ENCODE measurements at regions not wholly inside any gene's neighbourhood (a gene's known extent, or its start where the extent isn't known, plus 50 kb on each side); places are given as distances from the start of the nearest gene placed in this dataset.

GRCh38 chr11:41579546-41579945 lies 120.1 kb upstream of the LRRC4C start:
- Histone ChIP-seq H3K27me3 (replicated peaks; ENCODE audit: control insufficient read depth, insufficient read depth, low read length) (no peaks in the 10 kb centered on the region), H3K36me3 (ENCODE audit: control insufficient read depth, insufficient read depth, low read length, severe bottlenecking) (no peaks in the 10 kb centered on the region), H3K4me1 (ENCODE audit: control insufficient read depth, insufficient read depth, low read length) (no peaks in the 10 kb centered on the region), H3K9me3 (ENCODE audit: control insufficient read depth, low read length) (no peaks in the 10 kb centered on the region), H3K9ac (ENCODE audit: low read length) (no peak overlapping the region), H3K4me3 (ENCODE audit: low read length) (no peak overlapping the region)
- DNase-seq (ENCODE audit: low read depth) = no peak

GRCh38 chr11:41609511-41609910 lies 150.1 kb upstream of the LRRC4C start:
- Histone ChIP-seq H3K9me3 (ENCODE audit: control insufficient read depth, low read length) (no peaks in the 10 kb centered on the region), H3K4me3 (ENCODE audit: low read length) (no peak overlapping the region), H3K27me3 (replicated peaks; ENCODE audit: control insufficient read depth, insufficient read depth, low read length) (no peaks in the 10 kb centered on the region), H3K36me3 (ENCODE audit: control insufficient read depth, insufficient read depth, low read length, severe bottlenecking) (no peaks in the 10 kb centered on the region), H3K9ac (ENCODE audit: low read length) (no peak overlapping the region), H3K4me1 (ENCODE audit: control insufficient read depth, insufficient read depth, low read length) (no peaks in the 10 kb centered on the region)
- DNase-seq (ENCODE audit: low read depth) = no peak

DNA sequence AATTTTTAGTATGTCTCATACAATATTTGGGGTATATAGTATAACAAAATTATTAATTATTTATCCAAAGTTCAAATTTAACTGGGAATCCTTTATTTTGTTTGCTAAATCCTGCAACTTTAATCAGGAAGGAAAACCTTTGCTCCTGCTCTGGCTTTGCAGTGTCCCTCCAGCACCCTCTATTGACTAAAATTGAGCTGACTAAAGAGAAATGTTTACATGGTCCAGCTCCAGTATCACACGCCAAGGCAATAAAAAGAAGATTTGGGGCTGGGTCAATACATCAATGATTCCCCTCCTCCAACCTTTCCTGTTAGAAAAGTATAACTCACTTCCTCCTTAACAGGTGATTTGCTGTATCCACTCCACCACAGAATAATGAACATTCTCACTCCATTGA lies 153.0 kb upstream of the LRRC4C start:
- no peak for DNase-seq (ENCODE audit: low read depth)
- Histone ChIP-seq H3K4me1 (ENCODE audit: control insufficient read depth, insufficient read depth, low read length) (no peaks in the 10 kb centered on the region), H3K36me3 (ENCODE audit: control insufficient read depth, insufficient read depth, low read length, severe bottlenecking) (no peaks in the 10 kb centered on the region), H3K9ac (ENCODE audit: low read length) (no peak overlapping the region), H3K27me3 (replicated peaks; ENCODE audit: control insufficient read depth, insufficient read depth, low read length) (no peaks in the 10 kb centered on the region), H3K9me3 (ENCODE audit: control insufficient read depth, low read length) (no peaks in the 10 kb centered on the region), H3K4me3 (ENCODE audit: low read length) (no peak overlapping the region)

GRCh38 chr11:41613326-41613725 lies 153.9 kb upstream of the LRRC4C start:
- H3K4me1 ChIP-seq (ENCODE audit: control insufficient read depth, insufficient read depth, low read length) = no peaks in the 10 kb centered on the region

GRCh38 chr11:41622707-41623359 lies 163.4 kb upstream of the LRRC4C start:
- H3K9ac ChIP-seq (ENCODE audit: low read length) = no peak overlapping the region
- H3K27me3 ChIP-seq (replicated peaks; ENCODE audit: control insufficient read depth, insufficient read depth, low read length) = no peaks in the 10 kb centered on the region
- H3K9me3 ChIP-seq (ENCODE audit: control insufficient read depth, low read length) = no peaks in the 10 kb centered on the region
- no peak for DNase-seq (ENCODE audit: low read depth)
- no peak overlapping the region for H3K4me3 ChIP-seq (ENCODE audit: low read length)
- H3K4me1 ChIP-seq (ENCODE audit: control insufficient read depth, insufficient read depth, low read length) = no peaks in the 10 kb centered on the region
- H3K36me3 ChIP-seq (ENCODE audit: control insufficient read depth, insufficient read depth, low read length, severe bottlenecking) = no peaks in the 10 kb centered on the region

More at GRCh38 chr11:41613326-41613725, 153.9 kb upstream of the LRRC4C start:
- H3K27me3 ChIP-seq (replicated peaks; ENCODE audit: control insufficient read depth, insufficient read depth, low read length) = no peaks in the 10 kb centered on the region
- H3K9me3 ChIP-seq (ENCODE audit: control insufficient read depth, low read length) = no peaks in the 10 kb centered on the region
- no peak overlapping the region for H3K9ac ChIP-seq (ENCODE audit: low read length)
- H3K4me3 ChIP-seq (ENCODE audit: low read length) = no peak overlapping the region
- no peaks in the 10 kb centered on the region for H3K36me3 ChIP-seq (ENCODE audit: control insufficient read depth, insufficient read depth, low read length, severe bottlenecking)
- DNase-seq (ENCODE audit: low read depth) = no peak

DNA sequence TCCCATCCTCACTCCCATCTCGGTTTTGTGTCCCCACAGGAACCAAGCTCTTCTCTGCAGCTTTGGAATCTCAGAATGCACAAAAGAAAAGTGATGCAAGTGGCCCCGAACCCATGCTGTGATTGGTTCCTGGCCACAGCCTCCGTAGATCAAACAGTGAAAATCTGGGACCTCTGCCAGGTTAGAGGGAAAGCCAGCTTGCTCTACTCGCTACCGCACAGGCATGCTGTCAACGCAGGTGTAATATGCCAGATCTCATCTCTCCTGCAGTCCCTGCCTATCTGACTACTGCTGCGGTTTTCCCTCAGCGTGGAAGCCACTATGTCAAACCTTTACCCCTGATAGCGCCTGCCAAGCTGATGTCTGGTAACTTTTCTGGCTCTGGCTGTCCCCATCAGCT lies 200.5 kb upstream of the LRRC4C start:
- no peak overlapping the region for H3K9ac ChIP-seq (ENCODE audit: low read length)
- DNase-seq (ENCODE audit: low read depth) = no peak
- no peaks in the 10 kb centered on the region for H3K27me3 ChIP-seq (replicated peaks; ENCODE audit: control insufficient read depth, insufficient read depth, low read length)
- no peaks in the 10 kb centered on the region for H3K36me3 ChIP-seq (ENCODE audit: control insufficient read depth, insufficient read depth, low read length, severe bottlenecking)
- H3K9me3 ChIP-seq (ENCODE audit: control insufficient read depth, low read length) = no peaks in the 10 kb centered on the region
- no peak overlapping the region for H3K4me3 ChIP-seq (ENCODE audit: low read length)
- no peaks in the 10 kb centered on the region for H3K4me1 ChIP-seq (ENCODE audit: control insufficient read depth, insufficient read depth, low read length)

DNA sequence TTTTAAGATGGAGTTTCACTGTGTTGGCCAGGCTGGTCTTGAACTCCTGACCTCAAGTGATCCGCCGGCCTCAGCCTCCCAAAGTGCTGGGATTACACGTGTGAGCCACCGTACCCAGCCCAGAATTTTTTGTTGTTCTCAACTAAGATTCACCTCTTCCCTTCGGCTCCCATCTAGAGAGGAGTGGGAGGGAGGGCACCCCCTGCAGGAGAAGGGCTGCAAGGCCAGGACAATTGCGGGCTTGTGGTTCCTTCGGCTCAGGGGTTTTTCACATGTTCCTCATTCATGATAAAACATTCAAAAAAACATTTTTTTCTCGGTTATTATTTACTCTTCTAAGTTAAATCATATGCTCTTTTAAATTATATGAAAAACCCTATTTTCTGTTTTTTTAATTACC lies 201.1 kb upstream of the LRRC4C start:
- Histone ChIP-seq H3K4me3 (ENCODE audit: low read length) (no peak overlapping the region), H3K4me1 (ENCODE audit: control insufficient read depth, insufficient read depth, low read length) (no peaks in the 10 kb centered on the region), H3K9ac (ENCODE audit: low read length) (no peak overlapping the region), H3K27me3 (replicated peaks; ENCODE audit: control insufficient read depth, insufficient read depth, low read length) (no peaks in the 10 kb centered on the region), H3K9me3 (ENCODE audit: control insufficient read depth, low read length) (no peaks in the 10 kb centered on the region), H3K36me3 (ENCODE audit: control insufficient read depth, insufficient read depth, low read length, severe bottlenecking) (no peaks in the 10 kb centered on the region)
- no peak for DNase-seq (ENCODE audit: low read depth)

DNA sequence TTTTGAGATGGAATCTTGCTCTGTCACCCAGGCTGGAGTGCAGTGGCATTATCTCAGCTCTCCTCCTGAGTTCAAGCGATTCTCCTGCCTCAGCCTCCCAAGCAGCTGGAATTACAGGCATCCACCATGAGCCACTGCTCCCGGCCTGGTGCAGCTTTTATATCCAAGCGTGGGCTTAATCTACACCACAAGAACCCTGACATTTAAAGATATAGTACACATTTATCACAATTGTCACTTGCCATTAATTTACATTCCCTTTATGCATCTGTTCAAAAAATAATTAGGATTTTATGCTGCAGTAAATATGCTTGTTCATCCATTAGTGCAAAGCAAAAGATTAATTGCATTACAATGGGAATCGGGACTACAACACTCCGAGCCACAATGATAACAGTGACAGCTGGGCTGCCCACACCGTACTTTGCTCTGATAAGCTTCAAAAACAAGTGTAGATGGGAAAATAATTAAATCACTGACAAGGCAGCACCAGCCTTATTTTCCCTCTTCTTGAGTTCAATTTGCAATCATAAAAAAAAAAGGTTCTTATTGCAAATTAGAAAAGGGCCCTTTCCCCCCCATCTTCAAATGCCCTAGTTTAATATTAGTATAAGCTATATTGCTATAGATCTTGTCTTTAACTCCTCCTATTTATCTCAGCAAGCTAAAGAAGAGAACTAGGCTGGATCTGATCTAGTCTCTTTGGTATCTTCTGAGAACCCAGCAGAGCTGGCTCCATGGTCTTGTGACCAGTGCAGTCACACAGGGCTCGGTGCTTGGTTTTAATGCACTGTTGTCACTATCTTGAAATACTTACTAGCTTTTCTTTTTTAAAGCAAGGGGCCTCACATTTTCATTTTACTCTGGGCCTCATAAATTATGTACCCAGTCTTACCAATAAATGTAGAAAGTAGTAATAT lies 206.2 kb upstream of the LRRC4C start:
- no peak for DNase-seq (ENCODE audit: low read depth)
- Histone ChIP-seq H3K9ac (ENCODE audit: low read length) (no peak overlapping the region), H3K4me1 (ENCODE audit: control insufficient read depth, insufficient read depth, low read length) (no peaks in the 10 kb centered on the region), H3K27me3 (replicated peaks; ENCODE audit: control insufficient read depth, insufficient read depth, low read length) (no peaks in the 10 kb centered on the region), H3K36me3 (ENCODE audit: control insufficient read depth, insufficient read depth, low read length, severe bottlenecking) (no peaks in the 10 kb centered on the region), H3K4me3 (ENCODE audit: low read length) (no peak overlapping the region), H3K9me3 (ENCODE audit: control insufficient read depth, low read length) (no peaks in the 10 kb centered on the region)

DNA sequence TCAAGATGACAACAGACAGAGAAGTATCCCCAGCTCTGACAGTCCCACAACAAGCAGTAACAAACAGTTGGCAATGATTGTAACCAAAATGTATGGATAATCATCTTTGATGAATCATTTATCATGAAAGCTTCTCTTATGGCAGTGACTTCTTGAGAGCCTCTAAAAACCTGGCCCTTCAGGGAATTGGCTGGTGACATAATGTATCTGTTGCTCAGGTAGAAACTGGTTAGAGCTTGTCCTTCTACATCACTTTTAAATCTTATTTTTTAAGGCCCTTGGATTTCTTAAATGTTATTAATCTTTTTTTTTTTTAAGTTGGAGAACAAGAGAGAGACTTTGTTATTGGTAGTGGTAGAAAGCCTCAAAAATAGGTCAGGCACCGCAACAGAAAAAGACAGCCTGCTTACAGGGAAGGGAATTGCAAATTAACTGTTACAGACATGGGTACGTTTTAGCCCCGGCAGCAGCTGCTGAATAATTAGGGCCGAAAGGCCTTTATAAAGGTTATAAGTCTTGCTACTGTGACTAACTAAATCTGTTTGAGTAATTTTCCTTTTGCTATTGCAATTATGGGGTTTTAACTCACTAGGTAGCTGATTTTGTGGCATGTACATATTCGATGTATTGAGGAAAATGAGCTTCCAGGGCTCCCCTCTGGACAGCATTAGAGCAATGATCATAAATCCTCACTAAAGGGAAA lies 207.7 kb upstream of the LRRC4C start:
- no peak overlapping the region for H3K4me3 ChIP-seq (ENCODE audit: low read length)
- DNase-seq (ENCODE audit: low read depth) = no peak
- H3K4me1 ChIP-seq (ENCODE audit: control insufficient read depth, insufficient read depth, low read length) = no peaks in the 10 kb centered on the region
- H3K27me3 ChIP-seq (replicated peaks; ENCODE audit: control insufficient read depth, insufficient read depth, low read length) = no peaks in the 10 kb centered on the region
- no peaks in the 10 kb centered on the region for H3K36me3 ChIP-seq (ENCODE audit: control insufficient read depth, insufficient read depth, low read length, severe bottlenecking)
- no peak overlapping the region for H3K9ac ChIP-seq (ENCODE audit: low read length)
- H3K9me3 ChIP-seq (ENCODE audit: control insufficient read depth, low read length) = no peaks in the 10 kb centered on the region

GRCh38 chr11:41675205-41675604 lies 215.8 kb upstream of the LRRC4C start:
- Histone ChIP-seq H3K9me3 (ENCODE audit: control insufficient read depth, low read length) (no peaks in the 10 kb centered on the region), H3K27me3 (replicated peaks; ENCODE audit: control insufficient read depth, insufficient read depth, low read length) (no peaks in the 10 kb centered on the region), H3K4me3 (ENCODE audit: low read length) (no peak overlapping the region), H3K9ac (ENCODE audit: low read length) (no peak overlapping the region), H3K36me3 (ENCODE audit: control insufficient read depth, insufficient read depth, low read length, severe bottlenecking) (no peaks in the 10 kb centered on the region), H3K4me1 (ENCODE audit: control insufficient read depth, insufficient read depth, low read length) (no peaks in the 10 kb centered on the region)
- DNase-seq (ENCODE audit: low read depth) = no peak

GRCh38 chr11:41713030-41713429 lies 253.6 kb upstream of the LRRC4C start:
- H3K4me1 ChIP-seq (ENCODE audit: control insufficient read depth, insufficient read depth, low read length) = no peaks in the 10 kb centered on the region
- H3K36me3 ChIP-seq (ENCODE audit: control insufficient read depth, insufficient read depth, low read length, severe bottlenecking) = no peaks in the 10 kb centered on the region
- H3K9ac ChIP-seq (ENCODE audit: low read length) = no peak overlapping the region
- no peaks in the 10 kb centered on the region for H3K27me3 ChIP-seq (replicated peaks; ENCODE audit: control insufficient read depth, insufficient read depth, low read length)
- no peaks in the 10 kb centered on the region for H3K9me3 ChIP-seq (ENCODE audit: control insufficient read depth, low read length)
- DNase-seq (ENCODE audit: low read depth) = no peak
- no peak overlapping the region for H3K4me3 ChIP-seq (ENCODE audit: low read length)
